Left lung (tissue), 4 donors: ENCODE measurements at regions not wholly inside any gene's neighbourhood (a gene's known extent, or its start where the extent isn't known, plus 50 kb on each side); places are given as distances from the start of the nearest gene placed in this dataset.
"Not testable (repeated sequence)": the region's sequence is repeated elsewhere in the genome, so short reads cannot be mapped to it uniquely, and the experiment has no call there.

Experiments
- ATAC-seq: fragments of 200-7000 bp; cut with Tn5 transposase; one replicate; pipeline ENCODE4 v1.9.1; 2020; ENCODE audit warnings: moderate library complexity
- DNase-seq, 4 donors: peaks; one replicate each; pipeline ENCODE4 v3.0.0-alpha.2; 2013 to 2020
- H3K27ac ChIP-seq, 2 donors: fragments of 200-600 bp; sonication (generic) in 1 of 2; one replicate each; pipeline versions ENCODE4 v1.5.0 to v1.8.0; 2020 to 2021
- H3K27me3 ChIP-seq, 2 donors: fragments of 200-600 bp; sonication (generic) in 1 of 2; one replicate each; pipeline versions ENCODE4 v1.5.0 to v1.8.0; 2020 to 2021
- H3K36me3 ChIP-seq, 2 donors: fragments of 200-600 bp; sonication (generic) in 1 of 2; one replicate each; pipeline versions ENCODE4 v1.5.0 to v1.8.0; 2020 to 2021
- H3K4me1 ChIP-seq, 2 donors: fragments of 200-600 bp; one replicate each; pipeline ENCODE4 v1.8.0; 2021
- H3K4me3 ChIP-seq, 2 donors: fragments of 200-600 bp; sonication (generic) in 1 of 2; one replicate each; pipeline versions ENCODE4 v1.5.0 to v1.8.0; 2020 to 2021; ENCODE audit warnings: mild to moderate bottlenecking in 1 of 2
- H3K9me3 ChIP-seq, 2 donors: fragments of 200-600 bp; sonication (generic) in 1 of 2; one replicate each; pipeline versions ENCODE4 v1.5.0 to v1.8.0; 2020 to 2021
- intact Hi-C, 2 donors: fragments of 100-400 bp; cut with DNase I; formaldehyde crosslinking; loops; one replicate each; pipeline versions ENCODE4 v1.11.2 to v1.14.2; 2022
- TF ChIP-seq, protein P1 (sequence below), 2 donors: fragments of 200-600 bp; sonication (generic) in 1 of 2; IDR thresholded peaks; one replicate each; pipeline versions ENCODE4 v1.5.0 to v1.8.0; 2021; ENCODE audit warnings: antibody characterized with exemption in 2 of 2
- donor health status: DM: no; HTN: yes; CAD: no.
- donor health status: DM: no; HTN: no; CAD: no.

DNA sequence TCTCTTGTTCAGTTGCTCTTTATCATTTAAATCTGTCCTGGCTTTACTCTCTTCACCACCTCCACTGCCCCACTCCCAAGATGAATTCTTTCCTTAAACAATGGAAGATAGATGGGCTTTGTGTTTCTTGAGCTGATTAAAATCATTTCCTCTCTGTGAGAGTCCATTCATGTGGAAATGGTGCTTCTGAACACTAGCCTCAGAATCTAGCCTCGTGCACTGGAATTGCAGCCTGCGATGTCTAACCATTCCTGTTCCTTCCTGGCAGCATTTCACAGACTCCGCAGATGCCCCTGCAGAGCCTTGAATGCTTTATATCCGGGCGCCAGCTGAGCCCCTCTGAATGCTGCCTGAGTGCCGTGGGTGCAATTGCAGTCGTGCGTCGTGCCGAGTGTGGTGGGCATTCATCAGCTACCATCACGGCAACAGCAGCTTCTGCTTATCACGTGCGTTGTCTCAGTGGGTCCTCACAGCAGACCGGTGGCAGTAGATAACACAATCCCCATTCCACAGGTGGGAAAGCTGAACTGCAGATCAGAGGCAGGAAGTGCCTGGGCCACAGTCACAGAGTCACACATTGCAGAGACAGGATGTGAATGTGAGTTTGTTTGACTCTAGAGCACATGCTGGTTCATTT lies 172.8 kb upstream of the WSCD1 start:
- no peak overlapping the region for H3K4me3 ChIP-seq
- H3K27me3 ChIP-seq: peaks cover 0 to 28% of the 10 kb centered on the region in 2 donors
- no peaks in the 10 kb centered on the region for H3K36me3 ChIP-seq
- TF ChIP-seq, protein P1, sequence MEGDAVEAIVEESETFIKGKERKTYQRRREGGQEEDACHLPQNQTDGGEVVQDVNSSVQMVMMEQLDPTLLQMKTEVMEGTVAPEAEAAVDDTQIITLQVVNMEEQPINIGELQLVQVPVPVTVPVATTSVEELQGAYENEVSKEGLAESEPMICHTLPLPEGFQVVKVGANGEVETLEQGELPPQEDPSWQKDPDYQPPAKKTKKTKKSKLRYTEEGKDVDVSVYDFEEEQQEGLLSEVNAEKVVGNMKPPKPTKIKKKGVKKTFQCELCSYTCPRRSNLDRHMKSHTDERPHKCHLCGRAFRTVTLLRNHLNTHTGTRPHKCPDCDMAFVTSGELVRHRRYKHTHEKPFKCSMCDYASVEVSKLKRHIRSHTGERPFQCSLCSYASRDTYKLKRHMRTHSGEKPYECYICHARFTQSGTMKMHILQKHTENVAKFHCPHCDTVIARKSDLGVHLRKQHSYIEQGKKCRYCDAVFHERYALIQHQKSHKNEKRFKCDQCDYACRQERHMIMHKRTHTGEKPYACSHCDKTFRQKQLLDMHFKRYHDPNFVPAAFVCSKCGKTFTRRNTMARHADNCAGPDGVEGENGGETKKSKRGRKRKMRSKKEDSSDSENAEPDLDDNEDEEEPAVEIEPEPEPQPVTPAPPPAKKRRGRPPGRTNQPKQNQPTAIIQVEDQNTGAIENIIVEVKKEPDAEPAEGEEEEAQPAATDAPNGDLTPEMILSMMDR (IDR thresholded peaks at IDR 0.05): no peak
- DNase-seq (no peak), ATAC-seq (no peak)
- no peaks in the 10 kb centered on the region for H3K4me1 ChIP-seq
- H3K27ac ChIP-seq: no peak overlapping the region
- H3K9me3 ChIP-seq: no peaks in the 10 kb centered on the region
- intact Hi-C loops: no loop called here

DNA sequence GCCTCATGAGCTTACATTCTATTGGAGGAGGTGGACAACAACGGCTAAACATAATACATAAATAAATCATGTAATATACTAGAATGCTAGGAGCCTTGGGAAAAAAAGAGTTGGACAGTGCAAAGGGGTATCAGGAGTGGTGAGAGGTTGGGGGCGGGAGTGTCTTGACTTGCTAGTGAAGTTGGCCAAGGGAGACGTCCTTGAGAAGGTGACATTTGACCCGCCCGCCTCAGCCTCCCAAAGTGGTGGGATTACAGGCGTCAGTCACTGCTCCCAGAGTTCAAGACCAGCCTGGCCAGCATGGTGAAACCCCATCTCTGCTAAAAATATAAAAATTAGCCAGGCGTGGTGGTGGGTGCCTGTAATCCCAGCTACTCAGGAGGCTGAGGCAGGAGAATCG lies 172.2 kb upstream of the WSCD1 start:
- H3K27ac ChIP-seq, H3K4me3 ChIP-seq, ATAC-seq, H3K9me3 ChIP-seq, intact Hi-C loops, H3K36me3 ChIP-seq, DNase-seq, H3K4me1 ChIP-seq: not testable (repeated sequence)
- H3K27me3 ChIP-seq: peaks cover 0 to 28% of the 10 kb centered on the region in 2 donors

DNA sequence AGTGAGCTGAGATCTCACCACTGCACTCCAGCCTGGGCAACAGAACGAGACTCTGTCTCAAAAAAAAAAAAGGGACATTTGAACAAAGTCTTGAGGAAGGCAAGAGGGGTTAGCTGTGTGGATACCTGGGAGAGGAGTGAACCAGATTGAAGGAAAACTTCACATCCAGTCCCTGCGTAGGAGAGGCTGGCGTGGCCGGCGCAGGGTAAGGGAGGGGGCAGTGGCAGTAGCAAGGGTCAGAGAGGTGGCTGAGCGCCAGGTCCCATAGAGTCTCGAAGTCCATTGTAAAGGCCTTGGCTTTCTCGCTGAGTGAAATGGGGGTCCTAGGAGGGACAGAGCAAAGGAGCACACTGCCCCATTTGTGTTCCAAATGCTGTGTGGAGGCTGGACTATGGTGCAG lies 171.8 kb upstream of the WSCD1 start:
- TF ChIP-seq, protein P1 (IDR thresholded peaks at IDR 0.05): no peak
- Histone ChIP-seq H3K9me3 (peaks cover 0 to 5% of the 10 kb centered on the region in 2 donors), H3K27ac (no peak overlapping the region), H3K4me1 (no peaks in the 10 kb centered on the region), H3K36me3 (no peaks in the 10 kb centered on the region), H3K27me3 (peaks cover 0 to 28% of the 10 kb centered on the region in 2 donors), H3K4me3 (no peak overlapping the region)
- no peak for ATAC-seq
- DNase-seq: no peak
- intact Hi-C loops: no loop called here

DNA sequence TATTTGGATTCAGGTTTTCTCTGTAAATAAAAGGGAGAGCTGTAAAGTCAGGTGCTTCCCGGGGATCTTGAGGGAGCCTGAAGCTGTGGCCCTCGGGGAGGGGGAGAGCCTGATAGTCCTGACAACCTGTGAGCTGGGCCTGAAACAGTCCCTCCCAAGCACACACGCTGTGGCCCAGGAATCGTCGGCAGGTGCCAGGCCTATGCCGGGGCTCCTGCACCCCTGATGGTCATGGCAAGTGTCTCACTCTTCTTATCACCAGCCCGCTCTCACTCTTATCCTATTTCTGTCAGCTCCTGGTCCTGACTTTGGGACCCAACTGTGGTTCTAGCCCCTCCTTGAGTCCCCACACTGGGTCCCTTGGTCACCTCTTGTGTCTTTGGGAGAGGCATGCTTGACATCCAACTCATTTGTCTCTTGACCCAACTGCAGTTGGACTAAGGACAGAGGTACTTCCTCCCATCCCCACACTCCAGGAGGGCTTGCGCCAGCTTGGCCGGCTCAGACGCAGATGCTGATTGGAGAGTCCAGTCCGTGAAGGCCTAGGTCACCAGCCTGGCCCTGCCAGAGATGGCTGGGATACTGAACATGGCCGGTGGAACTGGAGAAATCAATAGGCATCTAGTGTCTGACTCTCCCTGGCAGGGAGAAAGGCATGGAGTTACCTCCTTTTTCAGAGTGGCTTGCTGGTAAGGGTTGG lies 170.5 kb upstream of the WSCD1 start:
- DNase-seq: no peak
- Histone ChIP-seq H3K4me1 (no peaks in the 10 kb centered on the region), H3K36me3 (no peaks in the 10 kb centered on the region), H3K27ac (no peak overlapping the region), H3K9me3 (peaks cover 0 to 13% of the 10 kb centered on the region in 2 donors), H3K4me3 (no peak overlapping the region), H3K27me3 (peaks cover 0 to 20% of the 10 kb centered on the region in 2 donors)
- intact Hi-C loops: no loop called here
- ATAC-seq: no peak
- TF ChIP-seq, protein P1 (IDR thresholded peaks at IDR 0.05): no peak

DNA sequence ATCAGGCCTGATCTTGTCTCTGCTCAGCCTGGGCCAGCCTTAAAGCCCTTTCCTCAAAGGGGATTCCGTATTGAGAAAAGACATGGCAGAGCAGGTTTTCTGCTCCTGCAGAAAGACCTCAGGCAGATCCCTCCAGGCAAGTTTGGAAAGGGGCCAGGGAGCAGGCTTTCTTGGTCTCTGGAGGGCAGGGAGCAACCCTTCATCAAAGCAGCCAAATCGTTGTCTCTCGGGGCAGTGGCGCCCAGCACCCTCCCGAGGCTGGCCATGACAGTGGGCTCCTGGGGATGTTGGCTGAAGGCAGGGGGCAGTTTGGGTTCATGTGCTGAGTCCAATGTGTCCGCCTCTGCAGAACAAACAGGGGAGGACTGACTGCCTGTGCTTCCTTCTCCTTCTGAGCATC lies 168.4 kb upstream of the WSCD1 start:
- DNase-seq (no peak), ATAC-seq (no peak)
- Histone ChIP-seq H3K4me1 (no peaks in the 10 kb centered on the region), H3K9me3 (peaks cover 0 to 13% of the 10 kb centered on the region in 2 donors), H3K27ac (no peak overlapping the region), H3K27me3 (peaks cover 0 to 12% of the 10 kb centered on the region in 2 donors), H3K4me3 (no peak overlapping the region), H3K36me3 (no peaks in the 10 kb centered on the region)
- intact Hi-C loops: no loop called here
- TF ChIP-seq, protein P1 (IDR thresholded peaks at IDR 0.05): no peak
